Head of caudate nucleus (tissue), 42 donors: ENCODE measurements at regions not wholly inside any gene's neighbourhood (a gene's known extent, or its start where the extent isn't known, plus 50 kb on each side); places are given as distances from the start of the nearest gene placed in this dataset.

Experiments used
- DNase-seq, 42 donors: peaks; one replicate each; pipeline versions ENCODE4 v3.0.0 to v3.0.0-alpha.2; 2020 to 2021; ENCODE audit warnings: mixed read lengths in 7 of 42
- intact Hi-C: fragments of 100-400 bp; cut with DNase I; formaldehyde crosslinking; loops from one replicate; pipeline ENCODE4 v1.15.0; 2022

GRCh38 chr22:27642104-27642800, 159.3 kb downstream of the MN1 start:
- DNase-seq: peak; percentile 81 to 97 (median 93)

GRCh38 chr22:27643907-27644306, 157.6 kb downstream of the MN1 start:
- intact Hi-C loops: no loop called here
- DNase-seq: no peak

More at GRCh38 chr22:27642104-27642800, 159.3 kb downstream of the MN1 start:
- intact Hi-C loops: no loop called here

- intact Hi-C loops: no loop called here
These were observed 157.0 kb downstream of the MN1 start for GRCh38 chr22:27644566-27644965.

GRCh38 chr22:27647540-27647939, 154.0 kb downstream of the MN1 start:
- no peak for DNase-seq
- intact Hi-C loops: no loop called here

More at GRCh38 chr22:27644566-27644965, 157.0 kb downstream of the MN1 start:
- DNase-seq: no peak

- intact Hi-C loops: no loop called here
- no peak for DNase-seq
These were observed 153.5 kb downstream of the MN1 start for GRCh38 chr22:27648074-27648473.

GRCh38 chr22:27648853-27649252, 152.7 kb downstream of the MN1 start:
- intact Hi-C loops: no loop called here
- no peak for DNase-seq

- intact Hi-C loops: no loop called here
- DNase-seq: no peak
These were observed 151.0 kb downstream of the MN1 start for GRCh38 chr22:27650572-27650971.

GRCh38 chr22:27650985-27651384, 150.6 kb downstream of the MN1 start:
- intact Hi-C loops: no loop called here
- DNase-seq: no peak

GRCh38 chr22:27651486-27651885, 150.1 kb downstream of the MN1 start:
- intact Hi-C loops: no loop called here
- no peak for DNase-seq

- peak in 2 of 42 donors; percentile 39 to 55 for DNase-seq
- intact Hi-C loops: no loop called here
These were observed 146.8 kb downstream of the MN1 start for GRCh38 chr22:27654546-27655445.

- intact Hi-C loops: no loop called here
These were observed 145.9 kb downstream of the MN1 start for GRCh38 chr22:27655582-27656185.

GRCh38 chr22:27656970-27657369, 144.6 kb downstream of the MN1 start:
- intact Hi-C loops: no loop called here
- no peak for DNase-seq

More at GRCh38 chr22:27655582-27656185, 145.9 kb downstream of the MN1 start:
- DNase-seq: no peak

- no peak for DNase-seq
- intact Hi-C loops: no loop called here
These were observed 141.2 kb downstream of the MN1 start for GRCh38 chr22:27660306-27660705.

- peak in 30 of 42 donors; percentile 9 to 78 (median 40) for DNase-seq
- intact Hi-C loops: no loop called here
These were observed 138.9 kb downstream of the MN1 start for GRCh38 chr22:27662359-27663301.

- no peak for DNase-seq
- intact Hi-C loops: no loop called here
These were observed 137.7 kb downstream of the MN1 start for GRCh38 chr22:27663812-27664211.

- no peak for DNase-seq
- intact Hi-C loops: no loop called here
These were observed 135.1 kb downstream of the MN1 start for GRCh38 chr22:27666272-27666997.

GRCh38 chr22:27667121-27667843, 134.3 kb downstream of the MN1 start:
- intact Hi-C loops: no loop called here
- DNase-seq: peak in 4 of 42 donors; percentile 8 to 70 (median 25)
